Tibial nerve (tissue), 4 donors: ENCODE measurements at regions not wholly inside any gene's neighbourhood (a gene's known extent, or its start where the extent isn't known, plus 50 kb on each side); places are given as distances from the start of the nearest gene placed in this dataset.

ENCODE experiments used
- DNase-seq, 2 donors: peaks; one replicate each; pipeline ENCODE4 v3.0.0-alpha.2; 2019; ENCODE audit warnings: low spot score in 2 of 2
- H3K27ac ChIP-seq, 4 donors: fragments of 200-600 bp; sonication (generic) in 3 of 4; one replicate each; pipeline ENCODE4 v1.5.1; 2017 to 2019; ENCODE audit warnings: mild to moderate bottlenecking in 1 of 4
- H3K27me3 ChIP-seq, 2 donors: fragments of 200-600 bp; sonication (generic) in 1 of 2; one replicate each; pipeline versions ENCODE4 v1.5.1 to v1.6.0; 2017 to 2019
- H3K36me3 ChIP-seq, 3 donors: fragments of 200-600 bp; sonication (generic); one replicate each; pipeline ENCODE4 v1.5.1; 2018 to 2019
- H3K4me1 ChIP-seq, 4 donors: fragments of 200-600 bp; sonication (generic) in 3 of 4; one replicate each; pipeline ENCODE4 v1.5.1; 2017 to 2019
- H3K4me3 ChIP-seq, 4 donors: fragments of 200-600 bp; sonication (generic) in 3 of 4; one replicate each; pipeline ENCODE4 v1.5.1; 2017 to 2019; ENCODE audit warnings: mild to moderate bottlenecking in 1 of 4, moderate library complexity in 1 of 4
- H3K9me3 ChIP-seq, 4 donors: fragments of 200-600 bp; sonication (generic) in 3 of 4; one replicate each; pipeline ENCODE4 v1.5.1; 2017 to 2019
- EP300 ChIP-seq, 2 donors: sonication (generic); formaldehyde crosslinking; IDR thresholded peaks; one replicate each; pipeline ENCODE4 v1.6.1; 2017; ENCODE audit warnings: antibody characterized with exemption in 2 of 2, mild to moderate bottlenecking in 1 of 2
- POLR2A ChIP-seq, 2 donors: fragments of 450-650 bp; IDR thresholded peaks; one replicate each; pipeline ENCODE4 v1.6.1; 2017; ENCODE audit warnings: antibody characterized with exemption in 2 of 2, mild to moderate bottlenecking in 2 of 2, moderate library complexity in 2 of 2
- WGBS, 2 donors: methylation state at CpG; one replicate each; pipeline ENCODE4 v1.1.5; 2018; 5-methylcytosine and 5-hydroxymethylcytosine counted together
- TF ChIP-seq, protein P1 (sequence below), 5 experiments: fragments of 200-600 bp in 3 of 5; fragments of 450-650 bp in 2 of 5; sonication (generic) in 3 of 5; IDR thresholded peaks; one replicate each; pipeline ENCODE4 v1.5.1; 2016 to 2019; ENCODE audit warnings: antibody characterized with exemption in 5 of 5, mild to moderate bottlenecking in 3 of 5, moderate library complexity in 2 of 5

DNA sequence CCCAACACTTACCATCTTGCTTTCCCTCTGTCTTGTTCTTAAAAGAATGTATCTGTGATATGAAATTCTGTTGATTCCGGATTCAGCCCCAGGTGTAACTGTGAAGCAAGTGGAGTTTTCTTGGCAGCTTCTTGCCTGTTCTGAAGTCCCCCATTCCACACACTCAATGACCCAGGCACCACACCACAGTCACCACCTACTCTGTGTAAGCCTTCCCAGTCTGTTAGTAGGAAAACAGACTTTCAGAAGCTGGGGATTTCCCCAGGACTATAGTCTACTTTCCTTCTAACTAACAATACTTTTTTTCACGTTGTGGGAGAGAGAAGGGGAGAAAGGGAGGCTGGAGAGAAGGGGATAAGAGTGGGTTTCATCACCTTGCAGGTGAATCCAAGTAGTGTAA is 299.1 kb upstream of the PROX1 start:
- Histone ChIP-seq H3K9me3 (no peaks in the 10 kb centered on the region), H3K36me3 (no peaks in the 10 kb centered on the region), H3K4me1 (no peaks in the 10 kb centered on the region), H3K27me3 (no peaks in the 10 kb centered on the region), H3K27ac (no peak overlapping the region), H3K4me3 (no peak overlapping the region)
- 72 to 75% methylated on average over 2 of the region's 2 CpGs for WGBS, 2 donors
- DNase-seq = no peak
- TF ChIP-seq, protein P1, sequence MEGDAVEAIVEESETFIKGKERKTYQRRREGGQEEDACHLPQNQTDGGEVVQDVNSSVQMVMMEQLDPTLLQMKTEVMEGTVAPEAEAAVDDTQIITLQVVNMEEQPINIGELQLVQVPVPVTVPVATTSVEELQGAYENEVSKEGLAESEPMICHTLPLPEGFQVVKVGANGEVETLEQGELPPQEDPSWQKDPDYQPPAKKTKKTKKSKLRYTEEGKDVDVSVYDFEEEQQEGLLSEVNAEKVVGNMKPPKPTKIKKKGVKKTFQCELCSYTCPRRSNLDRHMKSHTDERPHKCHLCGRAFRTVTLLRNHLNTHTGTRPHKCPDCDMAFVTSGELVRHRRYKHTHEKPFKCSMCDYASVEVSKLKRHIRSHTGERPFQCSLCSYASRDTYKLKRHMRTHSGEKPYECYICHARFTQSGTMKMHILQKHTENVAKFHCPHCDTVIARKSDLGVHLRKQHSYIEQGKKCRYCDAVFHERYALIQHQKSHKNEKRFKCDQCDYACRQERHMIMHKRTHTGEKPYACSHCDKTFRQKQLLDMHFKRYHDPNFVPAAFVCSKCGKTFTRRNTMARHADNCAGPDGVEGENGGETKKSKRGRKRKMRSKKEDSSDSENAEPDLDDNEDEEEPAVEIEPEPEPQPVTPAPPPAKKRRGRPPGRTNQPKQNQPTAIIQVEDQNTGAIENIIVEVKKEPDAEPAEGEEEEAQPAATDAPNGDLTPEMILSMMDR (IDR thresholded peaks at IDR 0.05) = no peak
- TF ChIP-seq POLR2A (IDR thresholded peaks at IDR 0.05) (no peak), EP300 (IDR thresholded peaks at IDR 0.05) (no peak)

DNA sequence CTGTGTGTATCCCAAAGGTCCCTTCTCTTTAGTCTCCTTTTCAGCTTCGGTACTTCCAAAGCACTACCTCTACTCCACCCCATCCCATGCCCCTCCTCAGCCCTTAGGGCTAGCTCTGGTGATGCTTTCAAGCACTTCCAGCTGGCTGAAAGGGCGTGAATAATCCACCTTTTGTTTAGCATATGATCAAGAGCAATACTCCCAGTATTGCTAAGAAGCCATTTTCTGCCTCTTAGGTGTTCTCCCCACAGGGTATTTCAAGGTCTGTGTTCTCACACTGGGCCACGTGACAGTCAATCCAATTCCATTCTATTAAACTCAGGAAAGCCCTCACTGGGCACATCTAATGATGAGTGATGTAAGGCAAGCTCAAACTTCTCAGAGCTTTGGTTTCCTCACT is 298.5 kb upstream of the PROX1 start:
- no peak overlapping the region for H3K27ac ChIP-seq
- no peaks in the 10 kb centered on the region for H3K9me3 ChIP-seq
- no peak for TF ChIP-seq POLR2A (IDR thresholded peaks at IDR 0.05)
- TF ChIP-seq EP300 (IDR thresholded peaks at IDR 0.05) = no peak
- TF ChIP-seq, protein P1 (IDR thresholded peaks at IDR 0.05) = no peak
- WGBS, 2 donors = 73% methylated on average over 3 of the region's 3 CpGs
- H3K4me1 ChIP-seq = no peaks in the 10 kb centered on the region
- no peak for DNase-seq
- no peaks in the 10 kb centered on the region for H3K36me3 ChIP-seq
- no peaks in the 10 kb centered on the region for H3K27me3 ChIP-seq
- H3K4me3 ChIP-seq = no peak overlapping the region

DNA sequence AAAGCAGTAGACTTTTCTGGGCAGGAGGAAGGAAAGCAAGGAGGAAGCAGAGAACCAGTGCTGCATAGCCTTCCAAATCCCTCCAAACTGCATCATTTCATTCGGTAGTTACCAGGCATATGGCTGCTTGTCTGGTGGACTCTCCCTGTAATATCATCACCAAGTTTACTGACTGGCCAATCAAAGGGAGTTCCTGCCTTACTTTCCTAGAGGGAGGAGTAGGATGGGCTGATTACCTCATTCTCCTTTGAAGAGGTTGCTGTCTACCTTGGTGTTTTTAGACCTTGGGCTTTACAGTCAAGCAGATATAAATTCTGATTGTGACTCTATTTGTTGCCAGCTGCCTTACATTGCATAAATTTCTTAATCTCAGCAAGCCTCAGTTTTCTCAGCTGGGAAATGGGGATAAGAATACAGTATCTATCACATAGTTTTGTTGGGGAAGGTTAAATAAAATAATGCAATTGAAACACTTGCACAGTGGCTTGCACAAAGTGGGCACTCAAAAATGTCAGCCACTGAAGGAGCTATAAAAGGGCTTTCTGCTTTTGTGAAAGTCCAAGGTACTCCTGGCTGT is 297.3 kb upstream of the PROX1 start:
- DNase-seq = no peak
- Histone ChIP-seq H3K27ac (no peak overlapping the region), H3K4me3 (no peak overlapping the region), H3K27me3 (no peaks in the 10 kb centered on the region), H3K4me1 (no peaks in the 10 kb centered on the region), H3K9me3 (no peaks in the 10 kb centered on the region), H3K36me3 (no peaks in the 10 kb centered on the region)
- TF ChIP-seq, protein P1 (IDR thresholded peaks at IDR 0.05) = no peak
- TF ChIP-seq POLR2A (IDR thresholded peaks at IDR 0.05) = no peak
- TF ChIP-seq EP300 (IDR thresholded peaks at IDR 0.05) = no peak
- WGBS, 2 donors = 0 to 71% methylated on average over 1 of the region's 1 CpG

DNA sequence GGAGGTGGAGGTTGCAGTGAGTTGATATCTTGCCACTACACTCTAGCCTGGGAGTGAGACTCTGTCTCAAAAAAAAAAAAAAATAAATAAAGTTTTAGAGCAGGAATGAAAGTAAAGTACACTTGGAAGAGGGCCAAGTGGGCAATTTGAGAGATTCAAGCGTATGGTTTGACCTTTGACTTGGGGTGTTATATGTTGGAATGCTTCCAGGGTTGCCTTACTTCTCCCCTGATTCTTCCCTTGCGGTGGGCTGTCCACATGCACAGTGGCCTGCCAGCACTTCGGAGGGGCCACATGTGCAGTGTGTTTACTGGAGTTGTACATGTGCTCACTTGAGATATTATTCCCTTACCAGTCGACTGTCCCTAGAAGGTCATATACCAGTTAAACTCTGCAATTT is 295.5 kb upstream of the PROX1 start:
- H3K9me3 ChIP-seq = no peaks in the 10 kb centered on the region
- H3K4me3 ChIP-seq = no peak overlapping the region
- H3K27me3 ChIP-seq = no peaks in the 10 kb centered on the region
- no peaks in the 10 kb centered on the region for H3K36me3 ChIP-seq
- H3K4me1 ChIP-seq = no peaks in the 10 kb centered on the region
- no peak overlapping the region for H3K27ac ChIP-seq
- DNase-seq = no peak
- TF ChIP-seq, protein P1 (IDR thresholded peaks at IDR 0.05) = no peak
- 59 to 66% methylated on average over 4 of the region's 4 CpGs for WGBS, 2 donors

DNA sequence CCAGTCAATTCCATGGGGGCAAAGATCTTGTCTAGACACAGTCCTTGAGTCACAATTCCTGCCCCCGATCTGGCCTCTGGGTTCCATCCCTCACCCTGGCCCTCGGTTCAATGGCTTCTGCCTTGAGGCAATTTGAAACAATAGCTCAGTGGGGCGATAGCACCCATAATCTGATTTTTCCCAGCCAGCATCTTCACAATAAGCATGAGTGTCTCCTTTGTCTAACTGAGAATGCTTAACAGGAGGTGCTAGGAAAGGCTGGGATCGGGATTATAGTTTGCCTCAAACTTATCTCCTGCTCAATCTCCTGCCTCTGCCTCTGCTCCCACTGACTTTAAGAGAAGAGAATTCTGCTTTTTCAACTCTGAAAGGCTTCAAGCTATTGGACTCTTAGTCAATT is 293.9 kb upstream of the PROX1 start:
- DNase-seq = no peak
- no peaks in the 10 kb centered on the region for H3K36me3 ChIP-seq
- no peak overlapping the region for H3K27ac ChIP-seq
- H3K9me3 ChIP-seq = no peaks in the 10 kb centered on the region
- H3K4me1 ChIP-seq = no peaks in the 10 kb centered on the region
- no peaks in the 10 kb centered on the region for H3K27me3 ChIP-seq
- no peak for TF ChIP-seq POLR2A (IDR thresholded peaks at IDR 0.05)
- TF ChIP-seq, protein P1 (IDR thresholded peaks at IDR 0.05) = no peak
- TF ChIP-seq EP300 (IDR thresholded peaks at IDR 0.05) = no peak
- 56 to 67% methylated on average over 4 of the region's 4 CpGs for WGBS, 2 donors
- no peak overlapping the region for H3K4me3 ChIP-seq
